SK-N-MC (cell line): ENCODE measurements at regions not wholly inside any gene's neighbourhood (a gene's known extent, or its start where the extent isn't known, plus 50 kb on each side); places are given as distances from the start of the nearest gene placed in this dataset.

Experiments used
- DNase-seq: peaks from one replicate; pipeline ENCODE4 v3.0.0-alpha.2; 2011; ENCODE audit warnings: low read depth, low spot score
- H3K27ac ChIP-seq: fragments of 200-600 bp; sonication (generic); 2 replicates; pipeline ENCODE4 v1.5.1; 2016; ENCODE audit warnings: mixed run types
- H3K36me3 ChIP-seq: fragments of 200-600 bp; sonication (generic); 2 replicates; pipeline ENCODE4 v1.6.1; 2017; ENCODE audit warnings: antibody characterized with exemption, low read length, mixed read lengths; ENCODE audit not compliant: insufficient read depth
- H3K4me3 ChIP-seq: fragments of 200-600 bp; sonication (generic); 2 replicates; pipeline ENCODE4 v1.5.1; 2016
- H3K9ac ChIP-seq: fragments of 200-600 bp; sonication (generic); 2 replicates; pipeline ENCODE4 v1.8.0; 2017; ENCODE audit warnings: mixed run types, mixed read lengths; ENCODE audit not compliant: insufficient read length
- H3K9me3 ChIP-seq: fragments of 200-600 bp; sonication (generic); 2 replicates; pipeline ENCODE4 v1.6.1; 2017; ENCODE audit warnings: low read depth, mild to moderate bottlenecking, antibody characterized with exemption, low read length, moderate library complexity, mixed read lengths
- EZH2 ChIP-seq: fragments of 200-600 bp; sonication (generic); IDR thresholded peaks from one replicate; pipeline ENCODE4 v1.6.1; 2017; ENCODE audit warnings: antibody characterized with exemption
- FOXP2 ChIP-seq: optimal IDR thresholded peaks from 2 replicates; pipeline ENCODE3; 2011; ENCODE audit warnings: mild to moderate bottlenecking, moderate library complexity; ENCODE audit not compliant: insufficient read depth; ENCODE audit errors: extremely low read length, control extremely low read depth
- POLR2AphosphoS5 ChIP-seq: IDR thresholded peaks from 2 replicates; pipeline ENCODE4 v1.6.1; 2012; ENCODE audit warnings: mild to moderate bottlenecking, low read depth, low read length, borderline replicate concordance

DNA sequence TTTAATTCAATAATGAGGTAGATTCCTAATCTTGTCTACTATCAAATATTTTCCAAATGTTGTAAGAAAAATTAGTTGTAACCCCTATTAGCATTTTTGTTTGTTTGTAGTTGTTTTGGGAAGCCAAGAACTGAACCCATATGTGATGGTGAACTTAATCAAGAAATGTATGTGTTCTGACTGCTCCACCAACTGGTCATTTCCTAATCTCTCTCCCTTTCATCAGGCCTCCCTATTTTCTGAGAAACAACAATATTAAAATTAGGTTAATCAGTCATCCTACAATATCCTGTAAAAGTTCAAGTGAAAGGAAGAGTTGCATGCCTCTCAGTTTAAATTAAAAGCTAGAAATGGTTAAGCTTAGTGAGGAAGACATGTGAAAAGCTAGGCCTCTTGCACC lies 504.0 kb downstream of the EPHA4 start:
- Histone ChIP-seq H3K4me3 (no peak overlapping the region), H3K9ac (no peak overlapping the region), H3K9me3 (no peaks in the 10 kb centered on the region), H3K36me3 (no peaks in the 10 kb centered on the region), H3K27ac (no peak overlapping the region)
- TF ChIP-seq POLR2AphosphoS5 = no peak
- TF ChIP-seq EZH2 = no peak
- TF ChIP-seq FOXP2 = no peak
- DNase-seq = no peak

GRCh38 chr2:221070106-221070505 lies 502.0 kb downstream of the EPHA4 start:
- TF ChIP-seq POLR2AphosphoS5 = no peak

DNA sequence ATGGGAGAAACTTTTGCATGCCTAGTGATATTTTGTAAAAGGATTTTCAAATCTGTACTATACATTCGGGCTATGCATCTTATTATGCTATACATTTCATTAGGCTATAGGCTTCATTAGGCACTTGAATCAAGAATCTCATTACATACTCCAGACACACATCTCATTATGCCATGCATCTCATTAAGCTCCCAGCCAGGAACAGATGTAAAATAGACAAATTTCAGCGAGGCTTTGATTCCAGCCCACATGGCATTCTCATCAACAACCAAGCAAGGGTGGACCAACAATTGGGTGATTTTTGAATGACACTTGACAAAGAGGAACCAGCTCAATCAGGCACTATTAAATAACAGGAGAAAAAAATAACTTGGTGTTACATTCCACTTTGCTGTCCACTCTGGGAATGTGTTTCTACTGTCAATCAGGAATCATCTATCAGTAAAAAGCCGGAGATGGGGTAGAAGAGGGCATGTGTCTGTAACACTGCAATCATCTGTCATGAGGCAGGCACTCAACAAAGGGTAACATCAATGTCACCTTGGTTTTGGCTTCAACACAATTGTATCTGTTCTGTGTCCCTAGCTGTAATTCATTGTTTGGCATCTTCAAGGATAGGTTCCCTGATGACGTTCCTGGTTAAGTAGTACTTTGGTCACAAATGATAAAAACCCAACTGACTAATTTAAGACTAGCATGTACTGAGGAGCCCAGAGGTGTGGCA lies 498.6 kb downstream of the EPHA4 start:
- DNase-seq = no peak
- Histone ChIP-seq H3K36me3 (no peaks in the 10 kb centered on the region), H3K4me3 (no peak overlapping the region), H3K27ac (no peak overlapping the region), H3K9me3 (no peaks in the 10 kb centered on the region), H3K9ac (no peak overlapping the region)
- TF ChIP-seq EZH2 = no peak
- no peak for TF ChIP-seq POLR2AphosphoS5
- no peak for TF ChIP-seq FOXP2

More at GRCh38 chr2:221070106-221070505, 502.0 kb downstream of the EPHA4 start:
- no peak overlapping the region for H3K27ac ChIP-seq
- no peak for DNase-seq
- H3K9ac ChIP-seq = no peak overlapping the region
- H3K4me3 ChIP-seq = no peak overlapping the region
- H3K9me3 ChIP-seq = no peaks in the 10 kb centered on the region
- no peaks in the 10 kb centered on the region for H3K36me3 ChIP-seq

GRCh38 chr2:221074238-221074637 lies 497.9 kb downstream of the EPHA4 start:
- no peak for DNase-seq
- TF ChIP-seq FOXP2 (no peak), POLR2AphosphoS5 (no peak), EZH2 (no peak)
- H3K9me3 ChIP-seq = no peaks in the 10 kb centered on the region

GRCh38 chr2:221075203-221075602 lies 496.9 kb downstream of the EPHA4 start:
- TF ChIP-seq EZH2 (no peak), FOXP2 (no peak), POLR2AphosphoS5 (no peak)
- no peaks in the 10 kb centered on the region for H3K9me3 ChIP-seq
- H3K36me3 ChIP-seq = no peaks in the 10 kb centered on the region
- no peak overlapping the region for H3K4me3 ChIP-seq
- H3K27ac ChIP-seq = no peak overlapping the region
- no peak overlapping the region for H3K9ac ChIP-seq
- no peak for DNase-seq

More at GRCh38 chr2:221074238-221074637, 497.9 kb downstream of the EPHA4 start:
- Histone ChIP-seq H3K36me3 (no peaks in the 10 kb centered on the region), H3K27ac (no peak overlapping the region), H3K4me3 (no peak overlapping the region), H3K9ac (no peak overlapping the region)

DNA sequence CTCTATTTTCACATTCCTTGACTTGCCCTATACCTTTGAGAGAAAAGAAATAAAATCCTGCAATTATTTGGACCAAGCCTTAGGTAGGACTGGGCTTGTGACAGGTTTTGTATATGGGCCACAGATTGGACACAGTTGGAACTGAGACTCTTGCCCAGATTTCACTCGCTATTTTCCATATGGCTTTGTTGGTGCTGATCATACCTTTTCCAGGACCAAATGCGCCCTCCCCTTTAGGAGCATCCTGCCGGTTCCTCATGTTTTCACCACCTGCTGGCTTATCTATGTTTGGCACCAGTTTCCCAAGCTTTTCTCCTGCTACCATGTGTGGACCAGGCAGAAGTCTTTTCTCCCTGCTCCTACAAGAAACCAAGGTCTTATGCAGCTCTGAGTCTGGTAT lies 494.9 kb downstream of the EPHA4 start:
- no peak overlapping the region for H3K9ac ChIP-seq
- H3K9me3 ChIP-seq = no peaks in the 10 kb centered on the region
- no peak for DNase-seq
- H3K36me3 ChIP-seq = no peaks in the 10 kb centered on the region
- no peak overlapping the region for H3K4me3 ChIP-seq
- H3K27ac ChIP-seq = no peak overlapping the region
- TF ChIP-seq POLR2AphosphoS5 = no peak
- no peak for TF ChIP-seq FOXP2
- no peak for TF ChIP-seq EZH2

DNA sequence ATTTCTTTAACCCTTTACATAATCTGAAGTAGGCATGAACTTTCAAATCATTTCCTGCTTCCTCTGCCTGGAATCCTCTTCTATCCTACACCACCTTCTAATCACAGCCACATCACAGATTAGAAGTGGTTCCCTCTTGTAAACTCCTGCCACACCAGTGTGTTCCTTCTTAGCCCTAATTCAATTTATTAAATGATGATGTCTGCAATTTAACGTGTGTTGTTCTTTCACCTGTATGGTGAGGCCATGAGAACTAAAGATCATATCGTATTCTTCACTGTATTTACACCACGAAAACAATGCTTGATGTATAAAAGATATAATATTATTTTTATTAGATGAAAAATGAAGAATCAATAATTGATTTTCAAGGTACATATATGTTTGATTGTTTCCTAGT lies 494.3 kb downstream of the EPHA4 start:
- H3K9ac ChIP-seq = no peak overlapping the region
- H3K27ac ChIP-seq = no peak overlapping the region
- no peak for TF ChIP-seq POLR2AphosphoS5
- TF ChIP-seq EZH2 = no peak
- no peak for TF ChIP-seq FOXP2
- no peak for DNase-seq
- H3K36me3 ChIP-seq = no peaks in the 10 kb centered on the region
- no peaks in the 10 kb centered on the region for H3K9me3 ChIP-seq
- no peak overlapping the region for H3K4me3 ChIP-seq

DNA sequence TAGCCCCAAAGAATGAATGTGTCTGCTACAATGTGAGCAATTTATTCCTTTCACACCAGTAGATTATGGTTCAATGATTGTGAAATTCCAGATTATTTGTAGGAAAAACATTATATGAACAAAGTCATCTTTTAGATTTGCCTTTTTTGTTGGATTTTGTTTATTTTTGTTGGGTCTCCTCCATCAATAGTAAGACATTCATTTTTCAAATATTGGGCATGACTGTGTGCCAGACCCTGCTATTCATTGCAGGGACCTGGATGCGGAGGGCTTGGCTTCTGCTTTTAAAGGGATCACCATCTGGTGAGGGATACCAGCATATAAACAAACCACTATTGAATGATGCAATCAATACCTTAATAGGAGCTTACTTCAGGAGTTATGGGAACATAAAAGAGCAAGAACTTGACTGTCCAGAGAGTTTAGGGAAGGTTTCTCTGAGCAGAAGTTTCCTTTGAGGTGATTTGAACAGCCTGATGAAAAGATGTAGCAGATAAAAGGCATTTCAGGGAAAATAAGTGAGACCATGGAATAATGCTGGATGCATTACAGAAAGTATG lies 486.7 kb downstream of the EPHA4 start:
- H3K36me3 ChIP-seq = no peaks in the 10 kb centered on the region
- no peaks in the 10 kb centered on the region for H3K9me3 ChIP-seq
- H3K27ac ChIP-seq = no peak overlapping the region
- no peak overlapping the region for H3K9ac ChIP-seq
- no peak for DNase-seq
- no peak for TF ChIP-seq FOXP2
- no peak for TF ChIP-seq EZH2
- no peak for TF ChIP-seq POLR2AphosphoS5
- H3K4me3 ChIP-seq = no peak overlapping the region
